ENCODE measurements at regions not wholly inside any gene's neighbourhood (a gene's known extent, or its start where the extent isn't known, plus 50 kb on each side); places are given as distances from the start of the nearest gene placed in this dataset.

DNA sequence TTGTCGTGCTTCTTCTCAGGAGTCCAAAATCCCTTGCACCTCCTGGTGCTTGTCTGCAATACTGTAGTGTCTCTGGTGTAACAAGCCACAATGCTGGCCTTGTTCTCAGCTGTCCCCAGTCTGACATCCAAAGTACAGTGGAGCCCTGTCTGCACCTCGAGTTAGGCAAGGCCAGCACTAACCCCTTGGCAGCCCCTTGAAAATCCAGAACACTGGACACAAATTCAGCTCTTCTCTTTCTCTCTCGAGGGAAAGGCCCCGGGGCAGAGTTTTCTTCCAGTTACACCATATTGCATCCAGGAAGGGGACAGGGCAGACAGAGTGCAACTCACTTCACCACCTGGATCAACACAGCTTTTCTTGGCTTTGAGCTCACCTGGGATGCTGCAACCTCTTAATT is 91.3 kb upstream of the ATP10A start:
- no peaks in the 10 kb centered on the region for H3K27me3 ChIP-seq (replicated peaks; ENCODE audit: insufficient read depth)
- no peaks in the 10 kb centered on the region for H3K4me1 ChIP-seq (replicated peaks)
- intact Hi-C loops (cut with DNase I) = no loop called here
- H3K27ac ChIP-seq = no peak overlapping the region
- H3K9me3 ChIP-seq = no peaks in the 10 kb centered on the region
- H3K4me3 ChIP-seq = no peak overlapping the region
- no peak for DNase-seq (ENCODE audit: low spot score)
- TF ChIP-seq POLR2AphosphoS5 (IDR thresholded peaks at IDR 0.05) (no peak), CTCF (IDR thresholded peaks at IDR 0.05) (no peak), POLR2A (IDR thresholded peaks at IDR 0.05) (no peak)
- WGBS = 74% methylated on average over 4 of the region's 4 CpGs
- H3K36me3 ChIP-seq = no peaks in the 10 kb centered on the region

GRCh38 chr15:25950014-25950413 is 86.9 kb upstream of the ATP10A start:
- Histone ChIP-seq H3K9me3 (no peaks in the 10 kb centered on the region), H3K27me3 (replicated peaks; ENCODE audit: insufficient read depth) (no peaks in the 10 kb centered on the region), H3K27ac (no peak overlapping the region), H3K4me1 (replicated peaks) (no peaks in the 10 kb centered on the region), H3K4me3 (no peak overlapping the region), H3K36me3 (no peaks in the 10 kb centered on the region)
- no peak for DNase-seq (ENCODE audit: low spot score)
- intact Hi-C loops (cut with DNase I) = no loop called here
- WGBS = 92% methylated on average over 2 of the region's 2 CpGs
- no peak for TF ChIP-seq CTCF (IDR thresholded peaks at IDR 0.05)
- TF ChIP-seq POLR2AphosphoS5 (IDR thresholded peaks at IDR 0.05) = no peak
- TF ChIP-seq POLR2A (IDR thresholded peaks at IDR 0.05) = no peak

DNA sequence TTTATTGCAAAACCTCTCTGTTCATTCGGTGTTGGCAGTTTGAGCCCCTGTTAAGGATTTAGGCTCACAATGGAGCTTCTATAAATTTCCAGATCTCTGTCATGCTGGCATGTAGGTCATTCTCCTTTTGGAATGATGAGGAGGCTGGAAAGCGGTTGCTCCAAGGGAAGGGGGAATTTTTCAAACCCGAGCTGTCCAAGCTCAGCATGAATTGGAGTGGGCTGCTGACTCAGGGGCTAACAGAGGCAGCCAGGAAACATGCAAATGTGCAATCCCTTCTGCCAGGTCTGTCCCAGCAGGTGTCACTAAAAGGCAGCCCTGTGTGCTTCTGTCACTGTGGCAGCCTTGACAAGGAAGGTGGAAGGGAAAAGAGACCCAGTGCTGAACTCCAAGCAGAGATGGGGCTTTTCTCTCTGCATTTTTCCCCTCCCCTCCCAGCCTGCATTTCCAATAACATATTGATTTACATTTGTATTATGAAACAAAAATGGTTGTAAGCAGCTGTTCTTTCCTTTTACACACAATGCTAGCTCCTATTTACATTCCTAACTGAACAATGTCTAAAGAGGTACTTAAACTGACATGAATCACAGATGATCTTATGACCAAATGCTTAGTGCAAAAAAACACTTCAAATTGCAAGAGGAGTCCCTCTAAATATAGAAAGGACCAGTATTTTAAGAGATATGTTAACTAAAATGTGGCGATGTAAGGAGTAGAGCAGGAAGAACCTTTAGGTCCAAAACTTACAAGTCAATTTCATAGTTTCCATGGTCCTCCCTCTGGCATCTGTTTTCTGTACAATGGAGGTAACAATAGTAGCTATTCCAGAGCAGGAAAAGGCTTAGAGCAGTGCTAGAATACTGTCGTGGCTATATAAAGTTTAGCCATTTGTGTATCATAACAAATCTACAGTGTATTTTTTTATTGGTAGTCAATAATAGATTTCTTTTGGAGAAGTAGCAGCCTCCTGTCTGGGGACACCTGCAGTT is 84.5 kb upstream of the ATP10A start:
- intact Hi-C loops (cut with DNase I) = no loop called here
- DNase-seq (ENCODE audit: low spot score) = no peak
- Histone ChIP-seq H3K27ac (no peak overlapping the region), H3K36me3 (no peaks in the 10 kb centered on the region), H3K4me1 (replicated peaks) (no peaks in the 10 kb centered on the region), H3K27me3 (replicated peaks; ENCODE audit: insufficient read depth) (no peaks in the 10 kb centered on the region), H3K9me3 (no peaks in the 10 kb centered on the region), H3K4me3 (no peak overlapping the region)
- no peak for TF ChIP-seq POLR2AphosphoS5 (IDR thresholded peaks at IDR 0.05)
- no peak for TF ChIP-seq POLR2A (IDR thresholded peaks at IDR 0.05)
- TF ChIP-seq CTCF (IDR thresholded peaks at IDR 0.05) = no peak
- WGBS = 27% methylated on average over 5 of the region's 5 CpGs

- H3K9me3 ChIP-seq = no peaks in the 10 kb centered on the region
- WGBS = 80% methylated on average over 21 of the region's 21 CpGs
- no peaks in the 10 kb centered on the region for H3K36me3 ChIP-seq
- H3K27ac ChIP-seq = no peak overlapping the region
- no peak overlapping the region for H3K4me3 ChIP-seq
- H3K4me1 ChIP-seq (replicated peaks) = no peaks in the 10 kb centered on the region
- no peak for TF ChIP-seq CTCF (IDR thresholded peaks at IDR 0.05)
- TF ChIP-seq POLR2AphosphoS5 (IDR thresholded peaks at IDR 0.05) = no peak
- TF ChIP-seq POLR2A (IDR thresholded peaks at IDR 0.05) = no peak
- DNase-seq (ENCODE audit: low spot score) = no peak
- intact Hi-C loops (cut with DNase I) = no loop called here
- no peaks in the 10 kb centered on the region for H3K27me3 ChIP-seq (replicated peaks; ENCODE audit: insufficient read depth)
Measured at GRCh38 chr15:25946241-25946805, 83.2 kb upstream of the ATP10A start.

Data from prostate gland (tissue), 2 donors.